Neural cell (in vitro differentiated cells): ENCODE measurements at regions not wholly inside any gene's neighbourhood (a gene's known extent, or its start where the extent isn't known, plus 50 kb on each side); places are given as distances from the start of the nearest gene placed in this dataset.

Experiments used
- H2AFZ ChIP-seq: fragments of 200-600, 300-800 bp; sonication (generic), shearing (Covaris generic); 2 replicates; pipeline ENCODE4 v1.6.0; 2014; ENCODE audit warnings: low read depth, mild to moderate bottlenecking, antibody characterized with exemption, low read length, moderate library complexity
- H3F3A ChIP-seq: fragments of 200-600 bp; shearing (Covaris generic); 2 replicates; pipeline ENCODE4 v1.6.1; 2016; ENCODE audit warnings: mild to moderate bottlenecking, moderate library complexity, mixed read lengths, antibody characterized with exemption, low read length; ENCODE audit not compliant: insufficient read depth, poor library complexity, severe bottlenecking
- H3K27ac ChIP-seq: fragments of 200-600, 300-800 bp; sonication (generic), shearing (Covaris generic); 2 replicates; pipeline ENCODE4 v1.5.1; 2014; ENCODE audit warnings: mild to moderate bottlenecking, low read length, moderate library complexity
- H3K27me3 ChIP-seq: fragments of 300-800, 200-600 bp; sonication (generic), shearing (Covaris generic); 2 replicates; pipeline ENCODE4 v1.6.0; 2014; ENCODE audit warnings: mild to moderate bottlenecking, low read depth, low read length, moderate library complexity; ENCODE audit not compliant: insufficient read depth
- H3K36me3 ChIP-seq: fragments of 300-800, 200-600 bp; sonication (generic), shearing (Covaris generic); 2 replicates; pipeline ENCODE4 v1.5.1; 2014; ENCODE audit warnings: mild to moderate bottlenecking, antibody characterized with exemption, low read length, moderate library complexity; ENCODE audit not compliant: insufficient read depth
- H3K4me2 ChIP-seq: fragments of 300-800, 200-600 bp; sonication (generic), shearing (Covaris generic); 2 replicates; pipeline ENCODE4 v1.6.0; 2014; ENCODE audit warnings: mild to moderate bottlenecking, low read length
- H3K4me3 ChIP-seq: fragments of 300-800, 200-600 bp; sonication (generic), shearing (Covaris generic); 2 replicates; pipeline ENCODE4 v1.5.1; 2014; ENCODE audit warnings: mild to moderate bottlenecking, low read length, moderate library complexity
- H3K79me2 ChIP-seq: fragments of 200-600 bp; shearing (Covaris generic); replicated peaks from 2 replicates; pipeline ENCODE4 v1.6.0; 2014; ENCODE audit warnings: mild to moderate bottlenecking, low read length, moderate library complexity; ENCODE audit not compliant: insufficient read depth
- H3K9ac ChIP-seq: fragments of 300-800, 200-600 bp; sonication (generic), shearing (Covaris generic); 2 replicates; pipeline ENCODE4 v1.6.1; 2016; ENCODE audit warnings: mild to moderate bottlenecking, low read length, mixed read lengths
- H3K9me2 ChIP-seq: fragments of 200-600 bp; shearing (Covaris generic); 2 replicates; pipeline ENCODE4 v1.6.1; 2016; ENCODE audit warnings: mild to moderate bottlenecking, low read length, mixed read lengths; ENCODE audit not compliant: insufficient read depth
- H3K9me3 ChIP-seq: fragments of 200-600, 300-800 bp; sonication (generic), shearing (Covaris generic); 2 replicates; pipeline ENCODE4 v1.6.1; 2016; ENCODE audit warnings: mild to moderate bottlenecking, mixed run types, low read length, moderate library complexity, mixed read lengths
- H4K20me1 ChIP-seq: fragments of 200-600 bp; shearing (Covaris generic); 2 replicates; pipeline ENCODE4 v1.6.1; 2016; ENCODE audit warnings: mild to moderate bottlenecking, mixed run types; ENCODE audit not compliant: insufficient read depth
- EP300 ChIP-seq: fragments of 450-650 bp; conservative IDR thresholded peaks from 2 replicates; pipeline ENCODE4 v1.6.1; 2014; ENCODE audit warnings: antibody characterized with exemption, mild to moderate bottlenecking, moderate library complexity; ENCODE audit not compliant: poor library complexity, severe bottlenecking
- EZH2 ChIP-seq: fragments of 200-600, 300-800 bp; shearing (Covaris generic), sonication (generic); IDR thresholded peaks from 2 replicates; pipeline ENCODE4 v1.6.1; 2014; ENCODE audit warnings: antibody characterized with exemption, low read length, borderline replicate concordance, mild to moderate bottlenecking; ENCODE audit not compliant: insufficient read depth, poor library complexity, severe bottlenecking
- MXI1 ChIP-seq: fragments of 450-650 bp; conservative IDR thresholded peaks from 2 replicates; pipeline ENCODE4 v1.6.1; 2014; ENCODE audit warnings: antibody characterized with exemption, mild to moderate bottlenecking; ENCODE audit not compliant: poor library complexity, severe bottlenecking
- POLR2AphosphoS5 ChIP-seq: IDR thresholded peaks from 2 replicates; pipeline ENCODE4 v1.6.1; 2012
- RAD21 ChIP-seq: fragments of 450-650 bp; conservative IDR thresholded peaks from 2 replicates; pipeline ENCODE4 v1.6.1; 2014; ENCODE audit warnings: antibody characterized with exemption, mild to moderate bottlenecking, moderate library complexity
- SMC3 ChIP-seq: fragments of 450-650 bp; conservative IDR thresholded peaks from 2 replicates; pipeline ENCODE4 v1.6.1; 2014; ENCODE audit warnings: antibody characterized with exemption, mild to moderate bottlenecking, moderate library complexity; ENCODE audit not compliant: poor library complexity
- TAF1 ChIP-seq: IDR thresholded peaks from 2 replicates; pipeline ENCODE4 v1.6.1; 2012; ENCODE audit warnings: low read depth
- TF ChIP-seq, protein P1 (sequence below): IDR thresholded peaks from 2 replicates; pipeline ENCODE4 v1.6.1; 2012; ENCODE audit warnings: borderline replicate concordance
- TF ChIP-seq, protein P2 (sequence below): fragments of 450-650 bp; IDR thresholded peaks from 2 replicates; pipeline ENCODE4 v1.5.1; 2014; ENCODE audit warnings: antibody characterized with exemption, mild to moderate bottlenecking, moderate library complexity; ENCODE audit not compliant: poor library complexity, severe bottlenecking

DNA sequence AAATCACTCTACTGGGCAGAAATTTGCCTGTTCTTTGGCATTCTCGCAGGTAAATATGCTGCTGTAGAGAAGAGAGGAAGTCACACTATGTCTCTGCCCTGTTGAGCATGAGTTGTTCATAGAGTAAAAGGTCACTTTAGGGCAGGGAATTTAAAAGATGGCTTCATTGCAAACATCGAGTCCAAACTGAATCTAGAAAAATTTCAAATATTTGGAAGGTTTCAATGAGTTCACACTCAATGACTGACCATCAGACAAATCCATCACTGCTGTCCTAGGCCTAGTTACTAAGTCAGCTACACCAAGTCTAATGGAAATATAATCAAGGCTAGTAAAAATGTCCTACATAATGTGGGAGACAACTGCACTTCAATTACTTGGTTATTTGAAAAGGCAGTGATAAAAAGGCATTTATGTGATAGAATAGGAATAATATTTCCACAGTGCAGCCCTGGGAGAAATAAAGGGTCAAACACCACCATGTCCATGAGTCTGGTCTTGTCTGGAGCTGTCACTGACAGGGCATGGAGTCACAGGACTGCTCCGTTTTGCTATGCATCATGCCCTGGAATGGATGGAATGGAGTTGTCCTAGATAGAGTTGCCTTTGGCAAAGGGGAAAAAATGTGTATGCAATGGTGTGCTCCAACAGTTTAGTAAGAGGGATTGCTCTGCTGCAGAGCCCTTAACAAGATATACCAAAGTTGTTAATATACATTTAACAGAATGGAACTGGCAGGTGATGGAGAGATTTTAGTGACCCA, 218.5 kb upstream of the DAPK1 start:
- Histone ChIP-seq H3K79me2 (no peaks in the 10 kb centered on the region), H3K27ac (no peak overlapping the region), H3K27me3 (no peaks in the 10 kb centered on the region), H3F3A (no peaks in the 10 kb centered on the region), H2AFZ (no peak overlapping the region), H3K36me3 (no peaks in the 10 kb centered on the region), H3K9me2 (no peaks in the 10 kb centered on the region), H3K4me2 (no peak overlapping the region), H3K9me3 (no peaks in the 10 kb centered on the region), H3K4me3 (no peak overlapping the region), H4K20me1 (no peaks in the 10 kb centered on the region), H3K9ac (no peak overlapping the region)
- TF ChIP-seq TAF1 (no peak), MXI1 (no peak)

DNA sequence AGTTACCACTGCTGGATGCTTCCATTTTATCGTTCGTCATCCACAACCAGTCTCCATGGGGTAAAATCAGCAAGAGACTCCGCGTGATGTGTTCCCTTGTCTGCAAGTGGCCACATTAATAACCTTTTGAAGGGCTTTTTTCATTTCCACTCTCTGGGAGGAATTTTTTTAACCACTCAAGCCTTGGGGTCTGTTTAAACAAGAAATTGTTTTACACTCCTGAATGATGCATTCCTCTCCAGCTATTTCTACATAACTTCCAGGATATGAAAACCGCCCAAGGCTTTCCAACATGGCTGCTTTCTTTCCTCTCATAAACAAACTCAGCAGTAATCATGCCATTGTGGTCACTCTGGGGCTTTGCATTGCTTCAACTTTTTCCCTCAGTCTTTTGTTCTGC, 217.2 kb upstream of the DAPK1 start:
- Histone ChIP-seq H3F3A (no peaks in the 10 kb centered on the region), H3K9me3 (no peaks in the 10 kb centered on the region), H3K27ac (no peak overlapping the region), H3K79me2 (no peaks in the 10 kb centered on the region), H3K4me3 (no peak overlapping the region), H4K20me1 (no peaks in the 10 kb centered on the region), H3K27me3 (no peaks in the 10 kb centered on the region), H3K36me3 (no peaks in the 10 kb centered on the region), H2AFZ (no peak overlapping the region), H3K4me2 (no peak overlapping the region), H3K9me2 (no peaks in the 10 kb centered on the region), H3K9ac (no peak overlapping the region)
- TF ChIP-seq RAD21, result no peak
- TF ChIP-seq TAF1, result no peak
- no peak for TF ChIP-seq POLR2AphosphoS5
- TF ChIP-seq, protein P1, sequence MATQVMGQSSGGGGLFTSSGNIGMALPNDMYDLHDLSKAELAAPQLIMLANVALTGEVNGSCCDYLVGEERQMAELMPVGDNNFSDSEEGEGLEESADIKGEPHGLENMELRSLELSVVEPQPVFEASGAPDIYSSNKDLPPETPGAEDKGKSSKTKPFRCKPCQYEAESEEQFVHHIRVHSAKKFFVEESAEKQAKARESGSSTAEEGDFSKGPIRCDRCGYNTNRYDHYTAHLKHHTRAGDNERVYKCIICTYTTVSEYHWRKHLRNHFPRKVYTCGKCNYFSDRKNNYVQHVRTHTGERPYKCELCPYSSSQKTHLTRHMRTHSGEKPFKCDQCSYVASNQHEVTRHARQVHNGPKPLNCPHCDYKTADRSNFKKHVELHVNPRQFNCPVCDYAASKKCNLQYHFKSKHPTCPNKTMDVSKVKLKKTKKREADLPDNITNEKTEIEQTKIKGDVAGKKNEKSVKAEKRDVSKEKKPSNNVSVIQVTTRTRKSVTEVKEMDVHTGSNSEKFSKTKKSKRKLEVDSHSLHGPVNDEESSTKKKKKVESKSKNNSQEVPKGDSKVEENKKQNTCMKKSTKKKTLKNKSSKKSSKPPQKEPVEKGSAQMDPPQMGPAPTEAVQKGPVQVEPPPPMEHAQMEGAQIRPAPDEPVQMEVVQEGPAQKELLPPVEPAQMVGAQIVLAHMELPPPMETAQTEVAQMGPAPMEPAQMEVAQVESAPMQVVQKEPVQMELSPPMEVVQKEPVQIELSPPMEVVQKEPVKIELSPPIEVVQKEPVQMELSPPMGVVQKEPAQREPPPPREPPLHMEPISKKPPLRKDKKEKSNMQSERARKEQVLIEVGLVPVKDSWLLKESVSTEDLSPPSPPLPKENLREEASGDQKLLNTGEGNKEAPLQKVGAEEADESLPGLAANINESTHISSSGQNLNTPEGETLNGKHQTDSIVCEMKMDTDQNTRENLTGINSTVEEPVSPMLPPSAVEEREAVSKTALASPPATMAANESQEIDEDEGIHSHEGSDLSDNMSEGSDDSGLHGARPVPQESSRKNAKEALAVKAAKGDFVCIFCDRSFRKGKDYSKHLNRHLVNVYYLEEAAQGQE, result no peak
- TF ChIP-seq MXI1, result no peak
- no peak for TF ChIP-seq EP300
- TF ChIP-seq SMC3, result no peak

DNA sequence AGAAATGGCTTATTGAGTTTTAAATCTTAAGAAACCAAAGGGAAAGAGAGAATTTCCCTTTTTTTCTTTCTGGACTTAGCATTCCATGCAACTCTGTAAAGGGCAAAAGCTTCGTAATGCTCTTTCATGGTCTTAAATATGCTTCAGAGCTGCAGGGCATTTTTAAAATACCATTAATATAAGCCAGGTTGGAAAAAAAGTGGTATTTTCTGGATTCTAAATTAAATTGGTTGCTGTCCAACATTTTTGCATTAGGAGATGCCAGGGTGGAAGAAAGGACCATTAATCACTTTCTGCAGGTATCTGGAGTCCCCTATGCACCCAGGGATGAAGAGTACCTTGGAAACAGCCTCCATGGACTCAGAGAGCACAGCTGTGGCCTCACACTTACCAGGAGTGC, 215.1 kb upstream of the DAPK1 start:
- Histone ChIP-seq H3K4me2 (no peak overlapping the region), H3F3A (no peaks in the 10 kb centered on the region), H2AFZ (no peak overlapping the region), H3K27me3 (no peaks in the 10 kb centered on the region), H3K4me3 (no peak overlapping the region), H3K9me2 (no peaks in the 10 kb centered on the region), H3K9ac (no peak overlapping the region), H3K79me2 (no peaks in the 10 kb centered on the region), H3K9me3 (no peaks in the 10 kb centered on the region), H3K27ac (no peak overlapping the region), H4K20me1 (no peaks in the 10 kb centered on the region), H3K36me3 (no peaks in the 10 kb centered on the region)
- TF ChIP-seq, protein P2, sequence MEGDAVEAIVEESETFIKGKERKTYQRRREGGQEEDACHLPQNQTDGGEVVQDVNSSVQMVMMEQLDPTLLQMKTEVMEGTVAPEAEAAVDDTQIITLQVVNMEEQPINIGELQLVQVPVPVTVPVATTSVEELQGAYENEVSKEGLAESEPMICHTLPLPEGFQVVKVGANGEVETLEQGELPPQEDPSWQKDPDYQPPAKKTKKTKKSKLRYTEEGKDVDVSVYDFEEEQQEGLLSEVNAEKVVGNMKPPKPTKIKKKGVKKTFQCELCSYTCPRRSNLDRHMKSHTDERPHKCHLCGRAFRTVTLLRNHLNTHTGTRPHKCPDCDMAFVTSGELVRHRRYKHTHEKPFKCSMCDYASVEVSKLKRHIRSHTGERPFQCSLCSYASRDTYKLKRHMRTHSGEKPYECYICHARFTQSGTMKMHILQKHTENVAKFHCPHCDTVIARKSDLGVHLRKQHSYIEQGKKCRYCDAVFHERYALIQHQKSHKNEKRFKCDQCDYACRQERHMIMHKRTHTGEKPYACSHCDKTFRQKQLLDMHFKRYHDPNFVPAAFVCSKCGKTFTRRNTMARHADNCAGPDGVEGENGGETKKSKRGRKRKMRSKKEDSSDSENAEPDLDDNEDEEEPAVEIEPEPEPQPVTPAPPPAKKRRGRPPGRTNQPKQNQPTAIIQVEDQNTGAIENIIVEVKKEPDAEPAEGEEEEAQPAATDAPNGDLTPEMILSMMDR, result no peak
- TF ChIP-seq MXI1 (no peak), TAF1 (no peak), SMC3 (no peak), POLR2AphosphoS5 (no peak), RAD21 (no peak), EZH2 (no peak)
- TF ChIP-seq, protein P1, result no peak
